ENCODE measurements at regions not wholly inside any gene's neighbourhood (a gene's known extent, or its start where the extent isn't known, plus 50 kb on each side); places are given as distances from the start of the nearest gene placed in this dataset.

GRCh38 chr7:119802147-119802546, 470.8 kb upstream of the KCND2 start:
- TF ChIP-seq MAFK (IDR thresholded peaks at IDR 0.05; ENCODE audit: low read depth, low read length) (no peak), CTCF (conservative IDR thresholded peaks at IDR 0.05; ENCODE audit: low read depth, low read length) (no peak), FOS (IDR thresholded peaks at IDR 0.05; ENCODE audit: low read depth, low read length) (no peak), CEBPB (IDR thresholded peaks at IDR 0.05; ENCODE audit: low read depth, low read length) (no peak), CHD1 (IDR thresholded peaks at IDR 0.05; ENCODE audit: low read depth, low read length) (no peak), SMC3 (IDR thresholded peaks at IDR 0.05; ENCODE audit: low read depth, low read length) (no peak), RAD21 (IDR thresholded peaks at IDR 0.05; ENCODE audit: low read length) (no peak), MXI1 (IDR thresholded peaks at IDR 0.05; ENCODE audit: borderline replicate concordance, low read depth, low read length) (no peak), USF2 (IDR thresholded peaks at IDR 0.05; ENCODE audit: low read depth, low read length) (no peak), POLR2A (IDR thresholded peaks at IDR 0.05; ENCODE audit: low read depth, low read length) (no peak), BHLHE40 (IDR thresholded peaks at IDR 0.05; ENCODE audit: low read depth, low read length) (no peak), RCOR1 (IDR thresholded peaks at IDR 0.05; ENCODE audit: insufficient replicate concordance, low read length) (no peak), NFE2L2 (IDR thresholded peaks at IDR 0.05; ENCODE audit: low read depth, low read length) (no peak), MAZ (IDR thresholded peaks at IDR 0.05; ENCODE audit: borderline replicate concordance, low read depth, low read length) (no peak), RFX5 (IDR thresholded peaks at IDR 0.05; ENCODE audit: low read depth, low read length) (no peak)
- DNase-seq, result no peak
- H2AK9ac ChIP-seq (replicated peaks; ENCODE audit: low read depth, low read length, poor library complexity), result no peak overlapping the region
- H3K79me1 ChIP-seq (ENCODE audit: low read depth in 1 of 2, low read length in 2 of 2), result no peaks in the 10 kb centered on the region
- H3K4me1 ChIP-seq (ENCODE audit: control insufficient read depth, insufficient read depth, low read length), result no peaks in the 10 kb centered on the region
- no peak overlapping the region for H4K91ac ChIP-seq (ENCODE audit: insufficient read depth, low read depth, low read length)
- no peaks in the 10 kb centered on the region for H3K36me3 ChIP-seq (ENCODE audit: control insufficient read depth, insufficient read depth, low read length)
- H3K4me3 ChIP-seq (ENCODE audit: insufficient read depth, low read depth, low read length), result no peak overlapping the region
- no TSS peak for BruUV-seq (replicated peaks)
- in situ Hi-C loops (cut with MboI; ENCODE audit: low sequenced_read_pairs) (no loop called here), intact Hi-C loops (cut with micrococcal nuclease) (no loop called here), dilution Hi-C loops (cut with HindIII; ENCODE audit: low sequenced_read_pairs, unreplicated experiment) (no loop called here)
- H2BK120ac ChIP-seq (ENCODE audit: low read depth, low read length), result no peak overlapping the region
- no peak overlapping the region for H3K9ac ChIP-seq (ENCODE audit: low read depth, low read length)
- H3K18ac ChIP-seq (ENCODE audit: low read depth, low read length), result no peak overlapping the region
- H4K8ac ChIP-seq (ENCODE audit: low read depth in 2 of 2, low read length in 2 of 2), result no peak overlapping the region
- CTCF ChIA-PET, result interaction anchor here (0.6 kb wide), 1 partner anchor 361 kb away, joined by 3 read pairs; no protein-coding TSS in a partner anchor
- no peak overlapping the region for H2BK15ac ChIP-seq (ENCODE audit: low read depth, low read length)
- H4K20me1 ChIP-seq (ENCODE audit: insufficient read depth, low read length), result no peaks in the 10 kb centered on the region
- ATAC-seq (ENCODE audit: low read depth), result no peak
- no peak overlapping the region for H2BK20ac ChIP-seq (ENCODE audit: low read depth, low read length)
- no peaks in the 10 kb centered on the region for H3K27me3 ChIP-seq (ENCODE audit: control insufficient read depth, insufficient read depth, low read length)
- no peak overlapping the region for H3K56ac ChIP-seq (ENCODE audit: extremely low read depth, insufficient read depth, low read length)
- no peak overlapping the region for H3K23ac ChIP-seq (ENCODE audit: low read depth, low read length)
- no peak overlapping the region for H4K5ac ChIP-seq (ENCODE audit: low read depth, low read length)
- H3K27ac ChIP-seq (ENCODE audit: insufficient read depth, low read length), result no peak overlapping the region
- no peak overlapping the region for H3K4ac ChIP-seq (ENCODE audit: low read depth, low read length)
- H3K14ac ChIP-seq (replicated peaks; ENCODE audit: low read depth, low read length), result no peak overlapping the region
- no peak overlapping the region for H2AFZ ChIP-seq (replicated peaks; ENCODE audit: low read length, poor library complexity)
- POLR2A ChIA-PET (ENCODE audit: unreplicated experiment), result no interaction called here
- no peaks in the 10 kb centered on the region for H3K9me1 ChIP-seq (ENCODE audit: insufficient read depth, low read length)
- no CpG with 5 or more reads among the region's 6 CpGs for WGBS, 2 experiments (ENCODE audit: extremely low coverage in 2 of 2, insufficient read length in 1 of 2)
- peaks cover 2% of the 10 kb centered on the region for H3K9me3 ChIP-seq (ENCODE audit: control insufficient read depth, insufficient read depth, low read length)
- no peak overlapping the region for H3K4me2 ChIP-seq (ENCODE audit: low read depth, low read length)
- no peak overlapping the region for H2BK5ac ChIP-seq (ENCODE audit: low read depth, low read length, poor library complexity, severe bottlenecking)
- no peak overlapping the region for H2AK5ac ChIP-seq (ENCODE audit: low read depth, low read length)

Data from IMR-90 (cell line).